ENCODE measurements at regions not wholly inside any gene's neighbourhood (a gene's known extent, or its start where the extent isn't known, plus 50 kb on each side); places are given as distances from the start of the nearest gene placed in this dataset.

DNA sequence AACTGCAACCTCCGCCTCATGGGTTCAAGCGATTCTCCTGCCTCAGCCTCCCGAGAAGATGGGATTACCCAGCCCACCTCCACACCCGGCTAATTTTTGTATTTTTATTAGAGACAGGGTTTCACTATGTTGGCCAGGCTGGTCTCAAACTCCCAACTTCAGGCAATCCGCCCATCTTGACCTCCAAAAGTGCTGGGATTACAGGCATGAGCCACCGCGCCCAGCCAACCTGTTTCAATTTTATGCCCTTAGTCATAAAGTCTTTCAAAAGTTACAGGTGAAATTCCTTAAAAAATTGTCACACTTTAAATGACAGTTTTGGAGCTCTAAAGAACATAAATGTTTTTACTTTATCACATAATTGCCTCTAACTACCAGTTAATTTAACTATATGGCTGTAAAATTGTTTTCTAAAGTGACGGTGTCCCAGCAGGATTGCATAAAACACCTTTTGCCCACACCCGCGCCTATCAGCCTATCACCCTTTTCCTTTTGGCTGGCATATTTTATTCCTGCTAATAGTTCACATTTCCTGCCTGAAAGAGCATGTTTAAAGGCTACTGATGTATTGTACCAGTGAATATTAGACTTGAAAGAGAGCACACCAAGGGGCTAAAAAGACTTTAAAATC, 164.2 kb upstream of the SEMA6D start:
- DNase-seq = no peak

DNA sequence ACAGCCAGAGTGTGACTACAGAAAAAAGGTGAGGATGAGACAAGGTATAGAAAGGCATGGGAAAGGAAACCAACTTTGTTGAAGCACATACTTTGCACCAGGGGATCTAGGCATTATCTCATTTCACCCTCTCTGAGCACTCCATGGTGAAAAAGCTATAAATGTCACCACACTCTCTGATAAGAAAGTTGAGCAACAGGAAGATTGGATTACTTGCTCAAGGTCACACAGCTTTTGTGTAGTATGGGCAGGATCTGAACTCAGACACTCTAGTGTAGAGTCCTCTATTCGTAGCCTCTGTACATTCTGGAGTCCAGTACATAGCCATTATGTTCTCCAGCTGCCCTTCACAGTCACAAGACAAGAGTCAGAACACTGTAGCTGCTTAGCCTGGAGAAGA, 163.4 kb upstream of the SEMA6D start:
- no peak for DNase-seq

DNA sequence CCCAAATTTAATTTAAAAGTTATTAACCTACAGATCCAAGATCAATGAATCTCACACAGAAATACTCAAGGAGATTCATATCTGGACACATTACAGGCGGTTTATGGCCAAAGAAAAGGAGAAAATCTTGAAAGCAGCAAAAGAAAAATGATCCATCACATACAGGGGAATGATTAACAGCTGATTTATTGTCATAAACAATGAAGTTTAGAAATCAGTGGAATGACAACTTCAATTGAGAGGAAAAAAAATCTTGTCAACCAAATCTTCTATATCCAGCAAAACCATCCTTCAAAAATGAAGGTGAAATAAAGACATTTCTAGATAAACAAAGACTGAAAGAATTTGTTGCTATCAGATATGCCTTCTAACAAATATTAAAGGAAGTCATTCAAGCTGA, 156.2 kb upstream of the SEMA6D start:
- DNase-seq = no peak

DNA sequence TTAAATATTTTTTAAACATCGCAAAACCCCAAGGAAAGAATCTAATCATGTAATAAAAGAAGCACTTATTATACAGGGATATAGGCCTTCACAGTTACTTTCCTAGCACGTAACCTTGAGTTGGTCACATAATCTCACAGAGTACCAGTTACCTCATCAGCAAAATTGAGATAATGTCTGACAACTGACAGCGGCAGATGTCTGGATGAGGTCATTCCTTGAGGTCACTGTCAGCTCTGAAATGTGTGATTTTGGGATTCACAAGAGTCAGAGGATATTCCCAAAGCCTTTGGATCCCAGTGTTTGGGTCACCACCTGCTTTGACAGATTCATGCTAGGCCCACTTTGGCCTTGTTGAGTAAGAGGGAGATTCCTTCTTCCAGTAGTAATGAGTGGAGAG, 151.4 kb upstream of the SEMA6D start:
- DNase-seq = no peak

DNA sequence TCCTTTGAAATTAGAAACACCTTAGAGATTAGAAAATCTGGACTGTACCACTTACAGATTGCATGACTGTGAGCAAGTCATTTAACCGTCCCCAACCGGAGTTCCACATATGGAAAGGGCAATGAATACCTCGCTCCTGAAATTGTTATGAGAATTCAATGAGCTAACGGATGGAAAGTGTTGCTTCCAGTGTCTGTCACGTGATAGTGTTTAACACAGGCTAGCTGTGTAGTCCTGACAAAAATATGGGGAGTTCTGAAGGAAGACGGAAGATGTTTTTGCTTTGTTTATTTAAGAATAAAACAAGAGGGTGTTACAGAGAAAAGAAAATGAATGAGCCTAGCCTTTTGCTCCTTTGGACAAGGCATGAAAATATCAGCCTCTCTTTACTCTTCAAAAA, 150.7 kb upstream of the SEMA6D start:
- DNase-seq = no peak

DNA sequence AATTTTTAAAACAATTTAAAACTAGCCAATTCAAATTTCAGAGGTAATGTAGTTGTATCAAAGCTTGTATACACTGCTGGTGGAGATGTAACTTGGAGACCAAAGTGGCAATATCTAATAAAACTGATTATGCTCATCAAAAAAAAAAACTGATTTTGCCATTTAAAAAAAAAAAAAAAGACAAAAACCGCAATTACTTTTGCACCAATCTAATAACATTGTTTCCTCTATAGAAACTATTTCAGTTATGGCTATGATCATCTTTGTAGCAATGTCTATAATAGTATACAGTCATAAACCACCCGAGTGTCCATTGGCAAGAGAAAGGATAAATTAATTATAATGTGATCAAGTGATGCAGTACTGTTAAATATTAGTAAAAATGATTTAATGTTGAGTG, 149.3 kb upstream of the SEMA6D start:
- DNase-seq = no peak

DNA sequence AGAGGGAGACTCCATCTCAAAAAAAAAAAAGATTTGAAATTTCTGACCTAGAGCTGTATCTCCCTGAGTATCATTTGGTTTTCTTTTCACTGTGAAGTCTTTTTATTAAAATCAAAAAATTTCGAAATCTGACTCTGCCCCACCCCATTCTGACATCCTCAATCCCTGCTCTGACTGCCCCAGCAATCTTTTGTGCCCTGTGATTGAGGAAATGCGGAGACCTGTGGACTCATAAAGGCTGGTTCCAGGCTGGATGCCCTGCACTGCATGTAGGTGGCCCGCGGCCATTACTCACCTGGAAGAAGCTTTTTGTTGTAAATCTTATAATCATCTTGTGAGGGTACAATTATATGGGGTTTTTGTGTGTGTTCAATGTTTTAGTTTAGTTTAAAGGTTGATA, 147.3 kb upstream of the SEMA6D start:
- no peak for DNase-seq

DNA sequence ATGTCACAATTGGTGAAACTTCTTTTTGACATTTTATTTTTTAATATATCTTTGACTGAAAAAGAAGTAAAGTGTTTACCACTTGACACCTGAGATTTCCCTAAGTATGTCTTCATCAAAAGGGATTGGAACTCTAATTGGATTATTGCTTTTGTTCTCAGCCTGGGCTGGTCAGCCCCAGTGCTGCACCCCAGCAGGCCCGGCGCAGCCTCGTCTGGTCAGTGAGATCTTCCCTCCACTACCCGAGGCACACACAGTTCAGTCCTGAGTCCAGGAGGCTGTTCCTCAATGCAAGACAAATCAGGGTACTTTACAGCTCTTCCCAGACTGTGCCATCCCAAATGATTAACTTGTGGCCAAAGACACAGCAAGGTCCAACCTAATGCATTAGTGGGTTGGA, 146.9 kb upstream of the SEMA6D start:
- DNase-seq = no peak

DNA sequence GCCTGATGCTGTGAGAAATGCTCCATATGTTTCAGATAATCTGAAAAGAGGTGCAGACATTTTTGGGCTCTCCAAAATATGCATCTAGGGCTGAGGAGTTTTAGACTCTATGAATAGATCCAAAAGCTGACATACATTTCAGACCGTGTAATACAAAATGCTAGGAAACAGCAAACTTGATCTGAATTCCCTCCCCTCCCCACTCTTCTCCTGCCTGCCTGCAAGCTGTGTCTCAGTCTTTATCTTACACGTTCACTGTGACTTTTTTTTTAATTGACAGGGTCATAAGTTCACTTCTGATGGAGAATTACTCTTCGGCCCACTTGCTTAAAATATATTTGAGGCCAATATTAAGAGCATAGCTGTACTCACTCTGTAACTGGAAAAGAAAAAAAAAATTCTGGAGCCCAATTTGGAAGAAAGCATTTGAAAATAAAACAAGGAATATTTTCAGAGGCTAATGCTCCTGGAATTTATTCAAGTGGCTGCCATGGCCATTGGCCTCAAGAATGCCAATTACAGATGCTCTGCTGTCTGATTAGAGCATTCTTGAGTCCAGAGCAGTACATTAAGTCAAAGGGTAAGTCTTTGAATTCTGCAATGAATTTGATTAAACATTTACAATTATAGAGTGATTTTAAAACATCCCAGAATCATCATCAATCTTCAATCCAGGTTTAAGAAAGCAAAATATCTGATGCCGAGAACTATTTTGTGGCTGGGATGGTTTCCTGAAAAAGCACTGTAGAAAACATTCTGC, 146.2 kb upstream of the SEMA6D start:
- no peak for DNase-seq

DNA sequence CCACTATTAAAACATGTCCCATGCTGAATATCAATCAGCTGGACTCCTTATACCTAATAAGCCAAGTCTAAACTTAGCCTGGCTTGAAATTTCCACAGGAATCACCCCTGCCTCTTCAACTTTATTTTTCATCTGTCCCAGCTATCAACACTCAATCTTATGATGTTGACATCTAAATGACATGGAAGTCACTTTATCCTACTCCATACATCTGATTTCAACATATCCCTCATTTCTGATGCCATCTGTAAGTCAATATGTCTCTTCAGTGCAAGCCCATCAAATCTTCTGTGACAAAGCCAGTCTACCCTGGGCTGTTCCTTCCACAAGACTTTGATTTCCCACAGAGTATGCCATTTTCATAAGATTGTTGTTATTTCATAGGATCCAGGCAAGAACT, 143.6 kb upstream of the SEMA6D start:
- DNase-seq = no peak

DNA sequence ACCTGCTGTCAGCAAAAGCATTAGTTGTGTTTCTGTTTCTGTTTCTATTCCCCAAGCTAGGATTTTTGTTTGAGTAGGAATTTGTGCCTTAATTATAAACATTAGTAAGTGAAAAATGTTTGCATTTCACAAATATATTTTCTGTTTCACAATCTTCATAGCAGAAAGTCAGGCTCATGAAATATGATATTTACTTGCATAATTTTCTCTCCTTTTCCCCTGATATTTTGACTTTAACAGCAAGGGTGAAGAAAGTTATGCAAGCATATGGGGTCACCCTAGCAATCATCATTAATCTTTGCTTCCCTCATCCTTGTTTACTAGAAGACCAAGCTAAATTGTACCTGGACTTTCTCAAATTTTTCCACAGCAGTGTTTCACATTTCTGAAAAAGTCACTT, 140.3 kb upstream of the SEMA6D start:
- no peak for DNase-seq

DNA sequence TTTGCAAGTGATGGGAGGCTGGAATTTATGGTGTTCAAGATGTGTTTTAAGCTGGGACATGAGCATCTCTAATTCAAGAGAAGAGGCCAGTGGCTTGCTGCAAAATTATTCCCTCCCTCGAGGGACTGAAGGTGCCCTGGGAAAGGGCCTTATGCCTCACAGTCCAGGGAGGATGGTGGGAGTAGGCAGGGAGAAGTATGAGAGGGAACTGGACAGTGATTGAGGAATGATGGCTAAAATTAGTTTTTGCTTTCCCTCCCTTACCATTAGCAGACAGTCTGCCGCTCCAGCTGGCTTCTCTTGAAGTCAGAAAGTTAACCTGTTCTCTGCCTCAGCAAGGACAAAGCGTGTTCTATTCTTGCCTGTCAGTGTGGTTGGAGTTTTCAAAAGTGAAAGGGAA, 139.8 kb upstream of the SEMA6D start:
- no peak for DNase-seq

DNA sequence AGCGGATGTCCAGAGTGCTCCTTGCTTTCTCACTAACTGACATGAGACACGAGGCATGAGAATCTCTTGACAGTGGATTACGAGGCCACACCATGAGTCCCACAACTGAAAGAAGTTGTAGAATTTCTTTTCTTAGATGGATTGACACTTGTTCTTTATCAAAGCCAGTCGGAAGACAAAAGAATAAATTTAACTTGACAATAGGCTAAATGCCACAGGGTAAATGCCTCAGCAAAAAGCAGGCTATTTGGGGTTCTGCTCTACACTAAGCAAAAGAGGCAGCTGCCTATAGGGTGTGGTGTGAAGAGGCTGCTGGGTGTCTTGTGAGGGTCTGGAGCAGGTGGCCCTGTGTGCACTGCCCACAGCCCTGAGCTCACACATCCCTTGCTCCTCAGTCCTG, 135.1 kb upstream of the SEMA6D start:
- DNase-seq = no peak

DNA sequence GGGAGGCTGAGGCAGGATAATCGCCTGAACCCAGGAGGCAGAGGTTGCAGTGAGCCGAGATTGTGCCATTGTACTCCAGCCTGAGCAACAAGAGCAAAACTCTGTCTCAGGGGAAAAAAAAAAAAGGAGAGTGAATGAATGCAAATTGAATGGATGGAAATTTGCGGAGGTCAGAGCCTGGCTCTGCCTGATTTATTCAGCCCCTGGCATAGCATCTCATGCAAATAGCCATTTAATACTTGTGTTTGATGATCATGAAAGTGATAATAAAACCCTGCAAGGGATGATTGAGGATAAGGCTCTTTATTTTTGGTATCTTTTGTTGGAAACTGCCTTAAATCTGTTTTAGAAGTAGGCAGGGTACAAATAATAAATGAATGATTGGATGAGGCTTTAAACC, 133.0 kb upstream of the SEMA6D start:
- no peak for DNase-seq

DNA sequence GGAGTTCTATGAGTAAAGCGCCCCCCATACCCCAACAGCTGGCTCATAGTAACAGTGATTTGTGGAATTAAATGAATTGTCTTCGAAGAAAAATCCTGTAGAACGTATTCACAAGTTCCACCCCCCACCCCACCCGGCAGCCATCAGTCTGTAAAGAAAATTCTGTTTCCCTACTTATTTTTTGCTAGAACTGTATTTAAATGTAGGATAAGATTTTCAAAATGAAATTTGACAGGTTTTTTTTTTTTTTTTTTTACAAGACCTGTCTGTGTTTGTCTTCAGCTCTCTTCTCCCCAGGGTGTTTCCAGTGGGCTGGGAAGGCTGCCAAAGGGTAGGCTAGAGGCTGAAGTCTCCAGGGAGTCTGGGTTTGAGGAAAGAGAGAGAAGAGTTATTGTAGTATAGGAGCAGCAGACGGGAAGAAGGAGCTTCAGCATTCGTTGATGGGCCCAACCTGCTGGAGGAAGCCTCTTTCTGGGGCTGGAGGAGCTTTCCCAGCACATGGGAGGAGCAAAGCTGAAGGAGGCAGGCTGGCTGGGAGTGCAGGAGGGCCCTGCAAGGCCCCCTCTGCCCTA, 130.6 kb upstream of the SEMA6D start:
- DNase-seq = no peak

DNA sequence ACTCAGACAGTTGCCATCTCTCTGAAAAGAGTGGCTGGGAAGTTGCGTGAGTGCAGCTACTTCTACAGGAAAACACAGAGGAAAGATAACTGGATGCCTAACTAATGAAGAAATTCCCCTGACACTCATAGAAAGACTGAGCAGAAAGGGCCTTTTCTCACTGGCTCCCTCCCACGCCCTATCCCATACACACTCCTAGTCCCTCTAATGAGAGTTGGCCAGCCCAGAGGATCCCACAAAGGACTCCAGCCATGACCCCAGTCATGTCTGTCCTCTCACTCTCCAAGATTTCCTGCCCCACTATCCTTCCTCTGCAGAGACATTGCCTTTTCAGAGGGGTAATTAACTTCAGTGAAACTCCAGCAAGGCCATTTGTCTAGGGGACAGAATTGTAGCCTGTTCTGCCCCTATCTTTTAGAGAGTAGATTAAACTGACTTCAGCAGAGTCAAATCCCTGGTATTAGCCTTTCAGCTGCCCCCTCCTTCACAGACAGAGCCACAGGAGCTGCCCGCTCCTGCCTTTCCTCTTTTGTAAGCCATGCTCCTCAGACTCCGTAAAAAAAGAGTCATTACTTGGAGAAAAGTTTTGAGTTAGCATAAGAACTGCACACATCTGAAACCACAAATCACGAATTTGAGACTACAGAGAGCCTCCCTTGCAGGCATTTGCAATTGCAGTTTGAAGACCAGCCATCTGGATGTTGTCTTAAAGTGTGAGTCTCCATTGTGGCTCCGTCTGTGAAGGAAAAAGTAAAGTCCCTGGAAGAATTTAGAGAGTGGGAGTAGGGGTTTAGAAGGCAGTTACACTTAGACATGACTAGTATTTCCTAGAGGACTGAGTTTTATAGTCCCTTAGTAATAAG, 129.1 kb upstream of the SEMA6D start:
- DNase-seq = no peak

DNA sequence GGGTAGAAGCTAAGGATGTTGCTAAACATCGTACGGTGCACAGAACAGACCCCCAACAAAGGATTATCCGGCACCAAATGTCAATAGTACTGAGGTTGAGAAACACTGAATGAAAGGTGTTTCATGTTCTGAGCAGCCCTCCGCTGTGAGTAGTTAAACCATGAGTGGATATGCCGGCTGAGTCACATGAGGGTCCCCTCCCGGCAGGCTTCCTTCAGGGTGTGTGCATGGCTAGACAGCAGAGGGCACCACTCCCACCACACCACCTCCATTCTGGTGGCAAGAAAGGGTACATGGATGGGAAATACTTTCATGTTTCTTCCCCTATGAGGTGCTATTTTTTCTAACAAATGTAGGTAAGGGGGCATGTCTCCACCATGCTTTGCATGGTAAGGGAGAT, 128.3 kb upstream of the SEMA6D start:
- no peak for DNase-seq

DNA sequence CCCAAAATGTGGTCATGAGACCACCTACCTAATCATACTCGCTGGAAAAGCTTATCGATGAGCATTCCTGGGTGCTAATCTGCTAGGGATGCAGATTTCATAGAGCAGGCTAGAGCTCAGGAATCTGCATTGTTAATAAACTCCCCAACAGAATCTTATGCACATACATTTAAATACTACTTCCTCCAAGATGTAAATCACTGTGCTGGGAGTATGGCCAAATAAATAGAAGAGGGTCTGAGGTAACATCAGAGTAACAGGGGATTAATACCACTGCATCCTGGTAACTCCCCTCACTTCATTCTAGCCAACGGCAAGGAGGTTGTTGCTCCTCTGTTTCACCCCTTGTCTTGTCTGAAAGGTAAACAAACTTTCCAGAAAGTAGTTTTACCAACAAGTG, 118.3 kb upstream of the SEMA6D start:
- DNase-seq = no peak

DNA sequence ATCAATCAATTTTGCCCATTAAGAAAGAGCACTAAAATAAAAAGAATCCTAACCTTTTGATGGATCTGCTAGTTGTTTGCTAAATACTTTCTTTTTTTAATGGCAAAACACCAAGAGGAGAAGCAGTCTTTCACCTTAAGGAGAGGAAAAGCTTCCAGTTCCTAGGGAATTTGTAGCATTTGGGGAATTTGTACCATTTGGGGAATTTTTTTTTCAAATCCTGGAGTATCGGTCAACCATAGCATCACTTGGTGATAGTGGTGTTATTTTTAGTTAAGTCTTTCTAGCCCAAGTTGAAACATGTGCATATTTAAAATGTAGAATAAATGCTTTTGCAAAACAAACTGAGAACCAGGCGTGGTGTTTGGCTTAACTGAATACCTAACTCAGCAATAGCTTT, 117.5 kb upstream of the SEMA6D start:
- no peak for DNase-seq

DNA sequence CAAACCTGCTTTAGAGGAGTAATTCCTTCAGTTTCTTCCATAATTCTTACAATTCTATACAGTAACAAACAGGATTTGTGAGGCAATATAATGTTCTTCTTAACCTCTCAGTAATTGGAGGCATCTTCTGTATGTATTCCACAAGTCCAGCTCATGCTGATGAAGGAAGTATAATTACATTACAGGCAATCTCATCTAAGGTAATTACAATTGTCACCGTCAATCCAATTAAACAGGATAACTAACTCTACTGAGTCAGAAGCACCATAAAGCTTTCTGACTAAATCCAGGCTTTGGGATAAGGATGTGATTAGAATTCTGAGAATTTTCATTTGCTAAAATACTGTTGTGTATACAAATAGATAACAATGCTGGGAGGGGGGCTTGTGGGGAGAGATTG, 115.2 kb upstream of the SEMA6D start:
- no peak for DNase-seq

DNA sequence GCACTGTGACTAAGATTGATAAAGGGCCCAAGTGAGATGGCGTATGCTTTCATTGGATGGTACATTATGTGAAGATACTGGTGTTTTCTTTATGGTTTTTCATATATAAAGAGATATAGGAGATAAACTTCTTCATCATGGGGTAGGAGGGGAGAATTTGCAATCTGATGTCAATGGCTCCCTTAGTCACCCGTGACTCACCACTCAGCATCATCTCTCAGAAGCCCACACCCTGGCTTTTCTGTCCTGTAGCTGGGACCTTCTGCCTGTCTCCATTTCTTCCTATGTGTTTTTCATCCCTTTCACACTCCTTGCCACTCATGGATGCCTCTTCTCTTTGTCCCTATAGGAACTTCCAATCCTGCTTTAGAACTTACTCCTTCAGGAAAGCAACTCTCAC, 114.3 kb upstream of the SEMA6D start:
- no peak for DNase-seq

DNA sequence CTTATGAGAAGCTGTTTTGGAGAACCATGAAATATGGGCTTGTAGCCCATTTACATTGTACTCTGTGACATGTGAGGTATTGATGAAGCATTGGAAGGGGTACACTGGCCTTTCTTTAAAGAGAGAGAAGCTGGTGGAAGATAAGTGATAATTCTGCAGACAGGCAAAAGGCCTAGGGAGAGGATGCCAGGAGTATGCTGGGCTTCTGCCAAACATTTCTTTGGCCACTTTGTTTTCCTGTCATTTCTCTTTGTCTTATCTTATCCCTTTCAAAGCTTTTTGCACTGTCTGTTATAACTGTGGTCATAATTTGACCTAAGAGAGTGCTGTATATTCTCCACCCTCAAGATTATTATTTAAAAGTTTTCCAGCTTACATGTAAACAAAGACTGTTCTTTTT, 109.6 kb upstream of the SEMA6D start:
- no peak for DNase-seq

DNA sequence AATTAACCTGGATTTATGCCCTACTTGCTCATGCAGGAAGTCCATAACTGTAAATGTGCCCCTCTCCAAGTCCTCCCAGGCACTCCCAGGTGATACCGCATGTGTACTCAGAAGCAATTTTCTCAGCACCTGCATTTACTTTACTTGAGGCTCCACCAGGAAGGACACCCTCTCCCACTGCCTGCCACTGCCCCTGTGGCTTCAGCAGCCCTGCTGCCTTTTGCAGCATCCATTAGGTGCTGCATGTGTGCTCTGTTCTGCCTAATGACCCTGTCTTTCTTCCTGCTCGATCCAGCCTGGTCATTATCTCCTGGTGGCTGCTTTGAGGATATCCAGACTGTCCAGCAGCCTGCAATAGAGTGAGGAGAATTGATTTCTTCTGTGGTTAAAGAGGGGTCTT, 107.6 kb upstream of the SEMA6D start:
- DNase-seq = no peak

DNA sequence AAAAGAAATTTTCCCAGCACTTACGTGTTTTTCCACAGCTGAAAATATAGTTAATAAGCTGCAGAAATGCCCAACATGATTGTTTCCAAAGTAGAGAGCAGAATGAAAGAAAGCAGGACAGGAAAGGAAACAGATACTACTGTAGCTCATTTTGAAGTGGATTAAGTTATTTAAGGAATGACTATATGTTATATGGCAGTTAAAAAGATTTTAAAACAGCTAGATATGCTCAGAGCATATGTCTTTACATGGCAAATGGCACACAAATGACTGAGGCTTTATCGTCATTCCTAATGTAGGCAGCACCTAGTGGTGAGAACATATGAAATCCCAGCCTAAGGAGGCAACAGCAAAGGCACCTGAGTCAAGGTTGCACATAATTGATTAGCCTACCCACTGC, 106.6 kb upstream of the SEMA6D start:
- DNase-seq = no peak

Data from T1000 (cell line).